GM13977 (cell line): ENCODE measurements at regions not wholly inside any gene's neighbourhood (a gene's known extent, or its start where the extent isn't known, plus 50 kb on each side); places are given as distances from the start of the nearest gene placed in this dataset.

ENCODE experiments used
- DNase-seq: peaks from one replicate; pipeline ENCODE4 v3.0.0; 2012; ENCODE audit warnings: low spot score
- in situ Hi-C: fragments of 300-500 bp; cut with MboI; formaldehyde crosslinking; loops from one replicate; pipeline ENCODE4 v1.12.0; 2022; ENCODE audit warnings: low sequenced_read_pairs, low pct_unique_long_range_greater_than_20kb, mixed read lengths, inconsistent platforms; ENCODE audit not compliant: unreplicated experiment
- TF ChIP-seq, protein P1 (sequence below): IDR thresholded peaks from 2 replicates; pipeline ENCODE4 v1.5.1; 2012; ENCODE audit warnings: mild to moderate bottlenecking, control low read depth; ENCODE audit not compliant: insufficient read depth; ENCODE audit errors: extremely low read depth, missing control alignments

DNA sequence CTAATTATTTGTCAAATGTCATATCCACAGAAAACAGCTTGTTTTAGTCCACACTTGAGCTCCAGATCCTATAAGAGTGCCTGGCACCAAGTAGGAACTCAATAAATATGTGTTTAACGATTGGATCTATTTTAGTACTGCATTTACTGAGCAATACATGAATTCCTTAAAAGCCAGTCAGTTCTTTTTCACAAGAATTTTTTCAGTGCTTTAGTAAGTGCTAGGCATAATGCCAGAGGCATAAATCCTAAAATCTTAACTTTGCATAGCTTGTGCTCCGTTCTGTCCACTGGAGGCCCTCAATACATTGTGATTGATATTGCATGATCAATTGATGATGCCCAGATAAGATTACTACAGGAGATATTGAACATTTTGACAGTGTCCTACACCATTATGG lies 67.3 kb upstream of the PCSK5 start:
- no peak for DNase-seq
- in situ Hi-C loops = no loop called here
- TF ChIP-seq, protein P1, sequence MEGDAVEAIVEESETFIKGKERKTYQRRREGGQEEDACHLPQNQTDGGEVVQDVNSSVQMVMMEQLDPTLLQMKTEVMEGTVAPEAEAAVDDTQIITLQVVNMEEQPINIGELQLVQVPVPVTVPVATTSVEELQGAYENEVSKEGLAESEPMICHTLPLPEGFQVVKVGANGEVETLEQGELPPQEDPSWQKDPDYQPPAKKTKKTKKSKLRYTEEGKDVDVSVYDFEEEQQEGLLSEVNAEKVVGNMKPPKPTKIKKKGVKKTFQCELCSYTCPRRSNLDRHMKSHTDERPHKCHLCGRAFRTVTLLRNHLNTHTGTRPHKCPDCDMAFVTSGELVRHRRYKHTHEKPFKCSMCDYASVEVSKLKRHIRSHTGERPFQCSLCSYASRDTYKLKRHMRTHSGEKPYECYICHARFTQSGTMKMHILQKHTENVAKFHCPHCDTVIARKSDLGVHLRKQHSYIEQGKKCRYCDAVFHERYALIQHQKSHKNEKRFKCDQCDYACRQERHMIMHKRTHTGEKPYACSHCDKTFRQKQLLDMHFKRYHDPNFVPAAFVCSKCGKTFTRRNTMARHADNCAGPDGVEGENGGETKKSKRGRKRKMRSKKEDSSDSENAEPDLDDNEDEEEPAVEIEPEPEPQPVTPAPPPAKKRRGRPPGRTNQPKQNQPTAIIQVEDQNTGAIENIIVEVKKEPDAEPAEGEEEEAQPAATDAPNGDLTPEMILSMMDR = no peak

DNA sequence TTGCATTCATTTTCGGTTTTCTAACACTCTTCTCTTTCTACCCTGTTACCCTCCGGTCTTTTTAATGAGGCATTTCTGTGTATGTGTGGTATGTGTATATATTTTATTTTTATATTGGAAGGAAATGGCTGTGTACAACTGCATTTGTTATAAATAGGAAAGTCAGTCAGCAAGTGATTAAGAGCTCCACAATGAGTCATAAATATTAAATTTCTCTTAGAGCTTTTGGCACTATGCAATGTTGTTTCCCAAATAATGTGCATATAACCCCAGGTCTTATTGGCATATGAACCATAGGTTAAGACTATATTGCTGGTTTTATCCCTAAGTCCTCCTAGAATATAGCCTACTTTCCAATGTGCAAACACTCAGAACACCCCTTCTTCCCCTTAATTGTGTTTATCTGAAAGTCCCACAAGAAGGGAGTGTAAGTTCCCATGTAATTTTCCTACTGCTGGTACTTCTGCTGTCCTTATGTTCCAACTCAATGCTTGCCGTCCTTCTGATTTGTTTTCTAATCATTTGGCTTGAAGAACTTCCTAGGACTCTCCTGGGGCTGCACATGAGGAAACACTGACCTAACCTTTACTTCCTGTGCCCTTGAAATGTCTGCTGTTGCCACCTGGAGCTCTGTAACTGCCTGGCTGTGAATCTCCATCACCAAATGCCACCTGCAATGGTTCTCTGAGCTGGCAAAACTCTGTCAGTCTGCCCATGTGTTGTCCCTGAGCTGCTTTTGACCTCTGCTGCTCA lies 65.5 kb upstream of the PCSK5 start:
- TF ChIP-seq, protein P1 = no peak
- no peak for DNase-seq
- in situ Hi-C loops = no loop called here

DNA sequence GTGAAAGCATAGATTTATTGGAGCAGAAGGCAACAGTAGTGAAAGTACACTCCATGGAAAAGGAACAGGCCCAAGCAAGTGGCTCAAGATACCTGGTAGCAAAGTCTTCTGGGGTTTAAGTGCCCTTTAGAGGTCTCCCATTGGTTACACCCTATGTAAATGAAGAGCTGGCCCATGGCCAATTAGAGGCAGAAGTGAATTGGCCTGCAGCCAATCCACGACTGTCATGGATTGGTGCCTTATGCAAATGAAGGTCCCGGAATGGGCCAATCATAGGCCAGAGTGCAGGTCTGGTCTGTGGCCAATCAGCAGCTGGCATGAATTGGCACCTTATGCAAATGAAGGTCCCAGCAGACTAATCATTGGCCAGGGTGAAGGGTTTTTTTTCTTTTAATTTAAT lies 64.2 kb upstream of the PCSK5 start:
- in situ Hi-C loops = no loop called here
- no peak for DNase-seq
- TF ChIP-seq, protein P1 = no peak

DNA sequence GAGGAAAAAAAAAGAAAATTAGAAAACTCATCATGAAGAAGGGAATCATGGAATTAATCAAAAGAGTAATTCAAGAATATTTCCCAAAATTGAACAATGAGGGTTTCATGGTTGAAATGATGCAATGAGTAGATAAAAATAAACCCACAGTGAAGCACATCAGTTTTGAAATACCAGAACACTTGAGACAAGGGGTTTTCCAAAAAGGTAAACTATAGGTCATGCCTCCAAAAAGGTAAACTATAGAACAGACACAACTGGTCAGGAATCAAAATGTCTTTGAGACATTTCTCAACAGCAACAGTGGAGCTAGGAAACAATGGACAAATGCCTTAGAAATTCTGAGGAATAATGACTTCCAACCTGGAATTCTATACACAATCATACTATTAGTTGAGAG lies 60.2 kb upstream of the PCSK5 start:
- in situ Hi-C loops = no loop called here

DNA sequence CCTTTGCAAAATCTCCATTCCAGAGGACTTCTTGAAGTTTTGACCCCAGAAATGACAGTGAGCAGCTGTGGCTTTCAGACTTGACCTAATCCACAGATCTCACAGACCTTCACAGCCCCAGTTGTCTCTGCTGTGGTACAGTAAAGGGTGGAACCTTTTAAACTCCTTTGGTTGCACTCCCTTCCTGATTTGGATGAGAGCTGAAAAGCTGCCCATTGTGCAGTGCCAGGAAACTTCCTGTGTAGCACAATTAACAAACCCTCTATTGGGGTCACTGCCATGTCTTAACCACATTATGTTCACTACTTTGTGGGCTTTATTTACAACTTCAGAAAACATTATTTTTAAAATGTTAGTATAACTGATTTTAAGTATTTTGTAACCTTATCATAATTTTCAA lies 56.7 kb upstream of the PCSK5 start:
- in situ Hi-C loops = no loop called here
- DNase-seq = no peak
- TF ChIP-seq, protein P1 = no peak

More for the DNA sequence above, 60.2 kb upstream of the PCSK5 start:
- TF ChIP-seq, protein P1 = no peak
- peak; percentile 25 for DNase-seq

DNA sequence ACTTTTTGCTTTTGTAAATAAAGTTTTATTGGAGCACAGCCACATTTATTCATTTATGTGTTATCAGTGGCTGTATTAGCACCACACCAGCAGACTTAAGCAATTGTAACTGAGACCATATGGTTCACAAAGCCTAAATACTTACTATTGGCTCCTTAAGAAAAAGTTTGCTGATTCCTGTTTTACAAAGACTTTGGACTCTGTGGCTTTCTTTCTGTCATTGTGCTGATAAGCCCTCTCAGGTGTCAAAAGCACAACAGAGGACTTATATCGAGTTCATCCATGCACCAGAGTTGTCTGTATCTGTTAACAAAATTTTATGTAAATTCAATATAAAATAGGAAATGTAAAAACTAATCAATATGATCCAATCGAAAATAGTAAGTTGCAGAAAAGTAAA lies 55.6 kb upstream of the PCSK5 start:
- TF ChIP-seq, protein P1 = no peak
- DNase-seq = no peak
- in situ Hi-C loops = no loop called here
